Mesodermal cell (in vitro differentiated cells): ENCODE measurements at regions not wholly inside any gene's neighbourhood (a gene's known extent, or its start where the extent isn't known, plus 50 kb on each side); places are given as distances from the start of the nearest gene placed in this dataset.
"Not testable (repeated sequence)": the region's sequence is repeated elsewhere in the genome, so short reads cannot be mapped to it uniquely, and the experiment has no call there.

Experiments
- H3K27ac ChIP-seq: 2 replicates; pipeline ENCODE4 v1.7.0; 2013; ENCODE audit warnings: mild to moderate bottlenecking, low read depth, low read length, moderate library complexity; ENCODE audit not compliant: severe bottlenecking
- H3K36me3 ChIP-seq: 2 replicates; pipeline ENCODE4 v1.7.1; 2013; ENCODE audit warnings: mild to moderate bottlenecking, low read length, moderate library complexity; ENCODE audit not compliant: control insufficient read depth, insufficient read depth
- H3K4me1 ChIP-seq: one replicate; pipeline ENCODE4 v1.7.1; 2013; ENCODE audit warnings: mild to moderate bottlenecking, low read length; ENCODE audit not compliant: insufficient read depth, control insufficient read depth, poor library complexity, severe bottlenecking
- H3K4me3 ChIP-seq: 2 replicates; pipeline ENCODE4 v1.7.0; 2013; ENCODE audit warnings: low read length, control low read depth, mild to moderate bottlenecking; ENCODE audit not compliant: insufficient read depth, poor library complexity, severe bottlenecking; ENCODE audit errors: extremely low read depth
- H3K9me3 ChIP-seq: 2 replicates; pipeline ENCODE4 v1.7.1; 2013; ENCODE audit warnings: mild to moderate bottlenecking, low read length, moderate library complexity; ENCODE audit not compliant: control insufficient read depth
- WGBS, 2 experiments: methylation state at CpG; one replicate each; pipeline ENCODE4 v1.1.5; 2013; ENCODE audit warnings: missing lambda C conversion rate in 2 of 2; ENCODE audit not compliant: insufficient coverage in 2 of 2; 5-methylcytosine and 5-hydroxymethylcytosine counted together

- WGBS, 2 experiments: 100% methylated on average over 1 of the region's 4 CpGs; no CpG with 5 or more reads in 1 of the 2 experiments
- Histone ChIP-seq H3K9me3 (peaks cover 7% of the 10 kb centered on the region), H3K4me1 (peaks cover 6% of the 10 kb centered on the region), H3K27ac (no peak overlapping the region), H3K36me3 (no peaks in the 10 kb centered on the region), H3K4me3 (no peak overlapping the region)
These were observed 255.4 kb upstream of the CHAC2 start for GRCh38 chr2:53512071-53512826.

DNA sequence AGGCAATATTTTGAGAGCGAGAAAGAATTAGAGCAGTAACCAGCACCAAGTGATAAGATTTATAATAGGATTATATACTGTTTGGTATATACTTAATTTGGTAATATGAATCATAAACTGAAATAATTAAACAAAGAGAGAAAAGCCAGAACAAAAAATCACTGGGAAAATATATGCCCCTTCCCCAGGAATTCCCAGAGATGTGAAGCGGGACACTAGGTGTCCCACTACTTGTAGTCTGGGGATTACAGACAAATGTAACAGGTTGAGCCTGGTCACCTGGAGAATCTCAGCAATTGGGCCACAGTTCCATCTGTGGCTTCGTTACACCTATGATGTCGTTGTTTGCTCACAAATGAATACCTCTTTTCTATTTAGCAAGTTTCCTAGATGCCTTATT is 256.1 kb upstream of the CHAC2 start:
- WGBS, 2 experiments: 83 to 88% methylated on average over 1 of the region's 4 CpGs
- Histone ChIP-seq H3K36me3 (no peaks in the 10 kb centered on the region), H3K4me1 (peaks cover 6% of the 10 kb centered on the region), H3K4me3 (no peak overlapping the region), H3K9me3 (peaks cover 7% of the 10 kb centered on the region), H3K27ac (no peak overlapping the region)

- H3K27ac ChIP-seq: no peak overlapping the region
- no peaks in the 10 kb centered on the region for H3K36me3 ChIP-seq
- no peak overlapping the region for H3K4me3 ChIP-seq
- H3K9me3 ChIP-seq: peaks cover 7% of the 10 kb centered on the region
- peaks cover 10% of the 10 kb centered on the region for H3K4me1 ChIP-seq
- 65 to 73% methylated on average over 3 of the region's 4 CpGs for WGBS, 2 experiments
These were observed 257.2 kb upstream of the CHAC2 start for GRCh38 chr2:53510401-53510800.

DNA sequence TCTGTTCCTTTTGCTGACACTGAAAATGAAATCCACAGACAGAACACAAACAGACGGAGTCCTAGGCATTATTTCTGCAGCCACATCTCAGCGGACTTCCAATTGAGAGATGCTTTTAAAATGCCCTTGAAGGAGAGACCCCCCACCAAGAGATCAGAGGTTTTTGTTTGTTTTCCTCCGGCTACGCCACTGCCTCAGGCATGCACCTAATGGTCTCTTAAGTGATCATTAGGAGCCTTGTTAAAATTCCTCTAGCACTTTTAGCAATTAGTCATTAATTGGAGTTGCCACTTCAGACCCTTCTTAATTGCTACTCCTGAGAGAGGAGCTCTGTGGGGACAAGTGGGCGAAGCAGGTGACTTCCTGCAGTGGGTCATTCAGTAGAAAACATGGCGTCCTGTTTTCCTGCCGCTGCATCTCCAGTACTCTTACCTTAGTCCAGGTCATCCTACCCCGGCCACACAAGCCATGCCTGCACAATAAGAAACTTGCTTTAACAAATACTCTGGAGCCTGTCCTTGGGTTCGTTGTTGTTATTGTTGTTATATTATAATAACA is 257.7 kb upstream of the CHAC2 start:
- H3K27ac ChIP-seq: no peak overlapping the region
- no peaks in the 10 kb centered on the region for H3K36me3 ChIP-seq
- H3K4me1 ChIP-seq: peaks cover 15% of the 10 kb centered on the region
- peaks cover 7% of the 10 kb centered on the region for H3K9me3 ChIP-seq
- no peak overlapping the region for H3K4me3 ChIP-seq
- WGBS, 2 experiments: 63 to 67% methylated on average over 1 to 4 of the region's 9 CpGs

GRCh38 chr2:53508667-53509066 is 258.9 kb upstream of the CHAC2 start:
- Histone ChIP-seq H3K4me1 (peaks cover 15% of the 10 kb centered on the region), H3K36me3 (no peaks in the 10 kb centered on the region), H3K4me3 (no peak overlapping the region), H3K27ac (no peak overlapping the region), H3K9me3 (peaks cover 7% of the 10 kb centered on the region)
- WGBS, 2 experiments: 86% methylated on average over 1 to 2 of the region's 3 CpGs

GRCh38 chr2:53507070-53507469 is 260.5 kb upstream of the CHAC2 start:
- WGBS, 2 experiments: 90% methylated on average over 2 of the region's 3 CpGs; no CpG with 5 or more reads in 1 of the 2 experiments
- not testable (repeated sequence) for H3K4me3 ChIP-seq, H3K27ac ChIP-seq, H3K9me3 ChIP-seq, H3K36me3 ChIP-seq
- peaks cover 11% of the 10 kb centered on the region for H3K4me1 ChIP-seq

GRCh38 chr2:53505826-53506225 is 261.8 kb upstream of the CHAC2 start:
- no peak overlapping the region for H3K27ac ChIP-seq
- H3K4me3 ChIP-seq: no peak overlapping the region

DNA sequence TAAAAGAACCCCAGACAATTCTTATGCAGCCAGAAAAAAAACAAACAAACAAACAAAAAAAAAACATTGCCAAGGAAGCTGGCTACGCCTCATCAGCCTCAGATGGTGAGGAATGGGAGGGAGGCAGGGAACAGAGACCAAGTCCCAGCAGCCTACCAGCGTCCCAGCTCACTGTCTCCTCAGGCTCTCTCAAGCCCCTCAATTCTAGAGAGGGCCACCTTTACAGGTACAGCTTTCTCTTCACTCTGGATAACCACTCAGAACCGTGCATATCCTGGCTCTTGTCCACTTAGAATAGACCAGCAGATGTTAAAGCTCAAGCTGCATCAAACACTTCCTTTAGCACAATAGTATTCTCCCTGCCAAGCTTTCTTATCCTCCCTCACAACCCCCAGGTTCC is 263.1 kb upstream of the CHAC2 start:
- Histone ChIP-seq H3K27ac (no peak overlapping the region), H3K4me1 (peaks cover 9% of the 10 kb centered on the region), H3K9me3 (peaks cover 7% of the 10 kb centered on the region), H3K4me3 (no peak overlapping the region), H3K36me3 (no peaks in the 10 kb centered on the region)
- 38 to 66% methylated on average over 2 to 3 of the region's 3 CpGs for WGBS, 2 experiments

More at GRCh38 chr2:53505826-53506225, 261.8 kb upstream of the CHAC2 start:
- peaks cover 7% of the 10 kb centered on the region for H3K9me3 ChIP-seq
- 96 to 100% methylated on average over 1 to 3 of the region's 3 CpGs for WGBS, 2 experiments
- H3K36me3 ChIP-seq: no peaks in the 10 kb centered on the region
- peaks cover 9% of the 10 kb centered on the region for H3K4me1 ChIP-seq

GRCh38 chr2:53500181-53500580 is 267.4 kb upstream of the CHAC2 start:
- Histone ChIP-seq H3K4me1 (peaks cover 3% of the 10 kb centered on the region), H3K4me3 (no peak overlapping the region), H3K36me3 (no peaks in the 10 kb centered on the region), H3K27ac (no peak overlapping the region), H3K9me3 (no peaks in the 10 kb centered on the region)
- WGBS, 2 experiments: 100% methylated on average over 2 of the region's 4 CpGs; no CpG with 5 or more reads in 1 of the 2 experiments

- H3K36me3 ChIP-seq: no peaks in the 10 kb centered on the region
- no peaks in the 10 kb centered on the region for H3K9me3 ChIP-seq
- H3K27ac ChIP-seq: no peak overlapping the region
- 100% methylated on average over 1 of the region's 1 CpG; no CpG with 5 or more reads in 1 of the 2 experiments for WGBS, 2 experiments
- no peak overlapping the region for H3K4me3 ChIP-seq
- no peaks in the 10 kb centered on the region for H3K4me1 ChIP-seq
These were observed 269.4 kb upstream of the CHAC2 start for GRCh38 chr2:53498210-53498609.

DNA sequence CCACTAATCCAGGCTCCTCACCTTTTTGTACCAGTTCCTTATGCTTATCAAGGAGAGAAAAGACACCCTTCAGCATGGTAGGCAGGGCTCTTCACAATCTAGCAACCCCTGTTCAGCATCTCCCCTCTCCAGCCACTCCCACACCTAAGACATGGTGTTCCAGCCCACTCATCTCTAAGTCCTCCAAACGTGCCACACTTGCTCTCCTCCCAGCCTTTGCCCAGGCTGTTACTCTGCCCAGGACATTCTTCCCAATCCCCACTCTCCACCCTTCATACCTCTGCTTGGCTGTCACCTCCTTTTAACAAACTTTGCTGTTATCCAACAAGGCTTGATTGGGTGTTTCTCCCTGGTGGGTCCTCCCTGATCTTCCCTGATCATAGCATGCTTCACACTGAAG is 270.6 kb upstream of the CHAC2 start:
- Histone ChIP-seq H3K36me3 (no peaks in the 10 kb centered on the region), H3K27ac (no peak overlapping the region), H3K9me3 (no peaks in the 10 kb centered on the region), H3K4me3 (no peak overlapping the region), H3K4me1 (no peaks in the 10 kb centered on the region)
- WGBS, 2 experiments: 50 to 69% methylated on average over 1 of the region's 1 CpG
